Tongue (tissue), 1 donor: ENCODE measurements at regions not wholly inside any gene's neighbourhood (a gene's known extent, or its start where the extent isn't known, plus 50 kb on each side); places are given as distances from the start of the nearest gene placed in this dataset.

Source experiments
- DNase-seq: peaks from one replicate; pipeline ENCODE4 v3.0.0-alpha.2; 2015

- DNase-seq = no peak
Measured at GRCh38 chr12:78599366-78599765, 265.2 kb upstream of the SYT1 start.

DNA sequence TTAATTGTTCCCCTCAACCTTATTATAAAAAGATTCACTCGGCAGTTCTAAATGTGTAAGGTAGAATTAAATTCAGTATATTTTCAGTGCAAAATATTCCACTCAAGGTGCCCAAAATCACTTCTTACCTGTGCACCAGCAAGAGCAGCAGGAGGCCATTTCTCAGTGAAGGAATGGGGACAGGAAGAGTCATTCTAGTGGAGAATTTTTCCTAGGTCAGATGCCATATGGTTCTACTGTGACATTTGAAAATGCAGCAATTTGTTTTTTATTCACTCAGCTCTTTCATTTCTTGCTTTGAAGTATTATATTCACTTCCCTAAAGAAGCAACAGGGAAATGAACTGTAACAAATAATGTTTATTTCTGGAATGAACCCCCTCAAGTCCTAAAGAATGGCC is 264.0 kb upstream of the SYT1 start:
- DNase-seq = no peak

GRCh38 chr12:78611504-78611903 is 253.1 kb upstream of the SYT1 start:
- DNase-seq = no peak

GRCh38 chr12:78612190-78612589 is 252.4 kb upstream of the SYT1 start:
- DNase-seq = no peak

DNA sequence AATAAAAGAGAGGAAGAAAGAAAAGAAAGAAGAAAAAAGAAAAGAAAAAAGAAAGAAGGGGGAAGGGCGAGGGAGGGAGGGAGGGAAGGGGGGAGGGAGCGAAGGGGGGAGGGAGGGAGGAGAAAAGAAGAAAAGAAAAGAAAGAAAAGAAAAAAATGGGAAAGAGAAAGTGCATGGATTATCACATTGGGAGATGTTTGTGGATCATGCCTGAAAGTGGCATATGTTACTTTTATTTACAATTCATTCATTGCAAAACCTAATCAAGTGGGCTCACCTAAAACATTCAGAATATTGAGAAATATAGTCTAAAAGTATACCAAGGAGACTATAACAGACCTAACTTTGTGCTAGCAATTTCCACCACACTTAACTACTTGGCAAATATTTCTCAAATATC is 246.9 kb upstream of the SYT1 start:
- DNase-seq = no peak

GRCh38 chr12:78622529-78623195 is 241.9 kb upstream of the SYT1 start:
- peak; percentile 13 for DNase-seq

DNA sequence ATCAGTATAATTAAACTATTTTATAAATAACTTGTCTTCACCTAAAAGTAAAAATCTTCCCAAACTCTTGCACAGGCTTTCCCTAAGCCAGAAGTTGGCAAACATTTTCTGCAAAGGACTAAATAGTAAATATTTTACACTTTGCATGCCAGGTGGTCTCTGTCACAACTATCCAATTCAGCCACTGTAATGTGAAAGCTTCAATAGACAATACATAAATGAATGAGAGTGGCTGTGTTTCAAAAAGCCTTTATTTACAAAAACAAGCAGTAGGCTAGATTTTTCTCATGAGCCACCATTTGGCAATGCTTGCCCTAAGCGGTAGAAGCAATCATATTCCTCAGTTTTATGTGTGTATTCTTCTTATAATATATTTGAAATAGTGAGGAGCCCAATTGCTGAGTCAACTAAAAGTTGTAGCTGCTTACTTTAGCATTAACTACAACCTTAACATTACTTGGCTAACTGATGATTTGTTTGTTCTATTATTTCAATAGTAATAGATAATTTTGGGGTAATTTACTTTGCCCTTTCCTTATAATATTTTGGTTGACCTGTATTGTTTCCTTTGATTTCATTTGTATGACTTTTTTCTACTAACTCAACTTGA is 236.0 kb upstream of the SYT1 start:
- no peak for DNase-seq

DNA sequence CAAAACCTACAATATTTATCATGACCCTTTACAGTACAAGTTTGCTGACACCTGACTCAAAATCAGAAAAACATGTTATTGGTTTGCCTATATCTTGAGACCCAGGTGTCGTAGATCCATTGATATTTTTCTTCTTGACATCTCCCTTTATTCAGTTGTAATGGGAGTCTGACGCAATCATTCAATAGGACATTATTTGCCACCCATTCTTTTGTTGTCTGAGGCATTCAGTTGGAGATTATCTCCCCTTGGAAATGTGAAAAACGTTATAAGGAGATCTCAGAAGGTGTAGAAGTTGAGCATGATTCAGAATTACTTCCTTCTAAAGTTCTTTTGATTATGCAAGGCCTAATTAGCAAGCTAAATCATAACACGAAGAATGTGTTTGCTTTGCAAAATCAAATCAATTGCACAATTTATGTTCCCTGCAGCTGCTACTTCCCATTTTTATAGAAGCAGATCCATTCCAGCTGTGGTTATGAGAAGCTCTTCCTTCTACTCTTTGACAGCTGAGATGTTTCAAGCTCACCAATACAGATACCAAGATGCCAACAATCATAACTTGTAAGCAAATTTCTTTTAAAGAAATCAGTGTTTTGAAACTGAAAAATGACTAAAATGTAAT is 228.2 kb upstream of the SYT1 start:
- DNase-seq = peak; percentile 2

- DNase-seq = no peak
Measured at GRCh38 chr12:78641837-78642423, 222.6 kb upstream of the SYT1 start.

DNA sequence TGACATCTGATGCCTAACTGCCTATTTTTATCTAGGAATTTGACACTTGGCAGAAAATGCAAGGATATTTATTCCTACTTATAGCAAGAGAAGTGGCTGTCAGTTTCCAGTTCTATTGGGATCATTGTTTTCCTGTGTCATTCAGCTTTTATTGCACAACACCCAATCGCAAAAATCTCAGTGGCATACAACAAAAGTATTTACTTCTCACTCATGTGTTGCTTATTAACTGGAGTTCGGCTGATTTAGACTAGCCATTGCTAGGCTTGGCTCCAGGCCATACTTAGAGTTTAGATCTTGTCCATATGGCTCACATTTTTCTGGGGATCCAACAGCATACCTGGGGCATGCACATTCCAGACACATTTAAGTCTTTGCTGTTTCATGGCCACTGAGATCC is 218.6 kb upstream of the SYT1 start:
- no peak for DNase-seq

DNA sequence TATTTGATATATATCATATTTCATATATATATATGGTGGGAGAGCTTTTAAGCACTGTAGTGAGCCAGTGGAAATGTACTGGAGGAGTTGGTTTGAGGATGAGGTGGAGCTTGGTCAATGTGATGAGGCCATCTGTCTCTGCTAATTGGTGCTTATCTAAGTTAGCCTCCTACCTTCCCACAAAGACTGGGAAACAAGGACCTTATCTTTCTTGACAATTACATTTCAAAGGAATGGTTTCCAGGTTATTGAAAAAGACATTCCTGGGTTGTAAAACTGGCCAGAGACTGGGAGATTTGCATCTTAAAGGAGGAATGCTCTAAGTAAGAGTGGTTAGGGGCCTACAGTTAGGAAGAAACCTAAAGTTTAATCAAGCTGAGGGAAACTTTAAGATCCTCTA is 212.8 kb upstream of the SYT1 start:
- DNase-seq = no peak

- DNase-seq = no peak
Measured at GRCh38 chr12:78666584-78666983, 198.0 kb upstream of the SYT1 start.

DNA sequence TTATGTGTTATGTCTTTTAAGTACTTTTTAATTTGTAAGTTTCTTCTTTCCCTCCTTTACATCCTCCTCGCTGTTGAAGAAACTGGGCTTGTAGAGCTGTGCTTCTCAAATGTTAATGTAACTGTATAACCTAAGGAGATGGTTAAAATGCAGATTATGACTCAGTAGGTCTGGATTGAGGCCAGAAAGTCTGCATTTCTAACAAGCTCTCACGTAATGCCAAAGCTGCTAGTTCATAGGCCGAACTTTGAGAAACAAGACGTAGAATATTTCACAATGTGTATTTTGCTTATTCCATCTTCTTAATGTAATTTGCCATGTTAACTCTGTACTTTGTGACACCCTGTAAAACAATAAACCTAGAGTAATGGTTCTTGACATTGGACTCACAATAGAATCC is 193.3 kb upstream of the SYT1 start:
- no peak for DNase-seq

- DNase-seq = no peak
Measured at GRCh38 chr12:78672033-78672432, 192.5 kb upstream of the SYT1 start.

DNA sequence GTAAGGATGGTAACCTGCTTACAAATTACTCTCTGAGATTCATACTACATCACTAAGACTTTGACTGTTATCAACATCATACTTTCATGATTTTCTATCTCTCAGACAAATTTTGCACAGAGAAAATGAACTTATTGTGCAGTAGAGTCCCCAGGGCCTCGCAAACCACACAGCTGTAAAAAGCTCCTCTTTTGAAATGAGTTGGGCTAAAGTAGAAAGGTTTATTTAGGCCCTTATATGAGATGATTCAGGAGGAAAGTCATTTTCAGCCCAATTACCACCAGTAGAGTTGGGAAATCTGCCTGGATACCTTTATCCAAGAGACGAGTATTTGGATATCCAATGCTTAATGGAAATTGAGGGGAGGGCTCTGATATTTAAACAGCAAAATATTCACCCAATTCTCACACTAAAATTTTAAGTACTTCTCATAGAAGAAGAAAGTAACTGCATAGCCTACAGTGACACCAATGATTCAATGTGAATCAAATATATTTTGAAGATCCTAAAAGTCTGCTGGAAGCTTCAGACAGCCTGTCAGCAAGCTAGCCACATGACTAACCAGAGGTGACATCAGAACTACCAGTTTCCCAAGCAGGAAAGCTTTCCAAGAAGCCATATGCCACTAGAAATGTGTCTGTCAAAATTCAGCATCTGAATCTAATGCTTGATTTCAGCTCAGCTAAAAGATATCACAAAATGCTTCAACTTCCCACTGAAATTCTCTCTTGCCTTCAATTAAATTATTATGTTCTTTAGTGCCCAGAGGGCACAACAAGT is 190.1 kb upstream of the SYT1 start:
- no peak for DNase-seq

DNA sequence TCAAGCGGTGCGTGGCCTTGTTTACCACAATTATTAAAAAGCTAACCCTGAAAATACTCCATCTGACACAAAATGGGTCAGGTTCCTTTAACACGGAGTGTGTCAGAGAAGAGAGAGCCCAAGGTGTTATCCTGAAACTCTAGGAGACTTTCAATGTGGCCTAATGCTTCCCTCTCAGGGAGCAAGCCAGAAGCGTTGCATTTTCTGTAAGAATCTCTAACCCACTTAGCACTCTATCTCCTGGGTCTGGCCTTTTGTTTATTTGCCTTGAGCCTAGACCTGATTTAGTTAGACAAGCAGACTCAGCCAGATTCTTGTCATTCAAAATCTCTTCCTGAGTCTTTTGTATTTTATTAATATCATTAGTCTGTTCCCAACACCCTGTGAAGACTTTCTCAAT is 184.0 kb upstream of the SYT1 start:
- DNase-seq = no peak

- DNase-seq = no peak
Measured at GRCh38 chr12:78683031-78683430, 181.5 kb upstream of the SYT1 start.

DNA sequence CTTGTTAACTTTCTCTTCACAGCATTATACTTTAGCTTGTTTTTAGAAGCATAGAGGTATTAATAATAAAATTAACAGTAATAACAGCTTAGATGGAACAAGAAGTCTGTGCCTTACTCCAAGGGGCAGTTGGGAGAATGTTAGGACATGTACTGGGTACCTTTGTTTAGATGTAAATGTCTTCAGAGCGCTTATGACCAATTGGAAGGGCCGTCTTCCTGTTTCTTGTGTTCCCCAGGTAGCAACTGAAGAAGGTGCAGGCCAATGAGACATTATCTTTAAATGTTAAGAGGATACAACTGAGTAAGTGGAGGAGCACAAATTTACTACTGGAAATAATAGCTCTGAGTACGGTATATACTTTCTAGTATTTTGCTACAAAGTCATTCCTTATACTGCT is 180.9 kb upstream of the SYT1 start:
- DNase-seq = no peak

- no peak for DNase-seq
Measured at GRCh38 chr12:78684419-78684818, 180.2 kb upstream of the SYT1 start.

DNA sequence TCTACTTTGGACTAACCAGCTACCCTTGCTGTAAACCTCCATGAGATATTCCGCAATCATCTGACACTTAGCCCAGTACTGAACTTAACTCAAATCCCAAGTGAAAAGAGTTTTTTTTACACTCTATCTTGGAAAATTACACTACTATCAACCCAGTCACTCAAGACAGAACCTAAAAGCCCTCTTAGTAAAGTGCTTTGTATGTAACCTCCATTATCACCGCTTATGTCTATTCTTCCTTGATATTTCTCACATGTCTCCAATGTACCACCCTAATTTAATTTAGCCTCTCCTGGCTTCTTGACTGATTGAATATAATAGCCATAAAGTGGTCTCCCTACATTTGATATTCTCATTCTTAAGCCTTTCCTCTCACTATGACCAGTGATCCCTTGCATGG is 168.8 kb upstream of the SYT1 start:
- DNase-seq = no peak

- DNase-seq = peak; percentile 17
Measured at GRCh38 chr12:78696267-78696666, 168.3 kb upstream of the SYT1 start.

- no peak for DNase-seq
Measured at GRCh38 chr12:78697817-78698415, 166.7 kb upstream of the SYT1 start.
